ENCODE measurements at regions not wholly inside any gene's neighbourhood (a gene's known extent, or its start where the extent isn't known, plus 50 kb on each side); places are given as distances from the start of the nearest gene placed in this dataset.

DNA sequence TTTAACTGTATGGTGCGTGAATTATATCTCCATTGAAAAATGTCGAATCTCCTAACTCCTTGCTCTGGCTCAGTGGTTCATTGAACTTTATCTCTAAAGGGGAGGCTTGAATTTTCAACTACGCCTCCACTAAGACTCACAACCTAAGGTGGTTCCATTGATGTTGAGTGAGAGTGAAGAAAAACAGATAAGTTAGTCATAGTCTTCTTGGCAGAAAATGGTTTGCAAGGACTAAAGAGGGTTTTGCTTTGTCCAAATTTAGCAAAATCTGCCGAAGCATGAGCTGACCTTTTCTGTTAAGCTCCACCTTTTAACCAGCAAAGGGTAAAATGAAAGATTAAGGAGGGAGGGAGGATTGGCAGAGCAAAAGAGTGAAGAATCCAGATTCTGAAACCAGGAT lies 290.2 kb upstream of the SPTLC3 start:
- TF ChIP-seq GATA2 (IDR thresholded peaks at IDR 0.05; ENCODE audit: low read depth, low read length) (no peak), GATA3 (IDR thresholded peaks at IDR 0.05; ENCODE audit: low read depth, low read length) (no peak)

All from SH-SY5Y (cell line).